ENCODE measurements at regions not wholly inside any gene's neighbourhood (a gene's known extent, or its start where the extent isn't known, plus 50 kb on each side); places are given as distances from the start of the nearest gene placed in this dataset.
A peak's percentile ranks its signal among the peaks of the same experiment; 100 is the strongest.
"Not testable (repeated sequence)": the region's sequence is repeated elsewhere in the genome, so short reads cannot be mapped to it uniquely, and the experiment has no call there.

- no peak for DNase-seq
Measured at GRCh38 chr18:71250191-71250590, 961.3 kb downstream of the SOCS6 start.

DNA sequence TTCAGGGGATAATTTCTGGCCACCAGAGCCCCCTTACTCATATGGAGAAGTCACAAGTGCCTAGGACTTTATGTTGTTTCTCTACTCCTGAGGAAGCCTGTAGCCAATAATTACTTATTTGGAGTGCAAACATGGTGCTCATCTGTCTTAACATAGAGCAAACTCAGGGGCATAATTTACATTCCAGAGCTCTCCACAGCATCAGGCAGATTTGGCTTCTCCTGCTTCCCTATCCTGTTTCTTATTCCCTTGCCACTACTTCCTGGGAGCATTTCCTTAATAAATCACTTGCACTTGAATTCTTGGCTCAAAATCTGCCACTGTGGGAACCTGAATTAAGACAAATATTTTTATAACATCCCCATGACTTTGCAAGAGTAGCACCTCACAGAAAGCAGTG is 960.9 kb downstream of the SOCS6 start:
- DNase-seq, result no peak

GRCh38 chr18:71242981-71243380 is 954.1 kb downstream of the SOCS6 start:
- DNase-seq, result no peak

DNA sequence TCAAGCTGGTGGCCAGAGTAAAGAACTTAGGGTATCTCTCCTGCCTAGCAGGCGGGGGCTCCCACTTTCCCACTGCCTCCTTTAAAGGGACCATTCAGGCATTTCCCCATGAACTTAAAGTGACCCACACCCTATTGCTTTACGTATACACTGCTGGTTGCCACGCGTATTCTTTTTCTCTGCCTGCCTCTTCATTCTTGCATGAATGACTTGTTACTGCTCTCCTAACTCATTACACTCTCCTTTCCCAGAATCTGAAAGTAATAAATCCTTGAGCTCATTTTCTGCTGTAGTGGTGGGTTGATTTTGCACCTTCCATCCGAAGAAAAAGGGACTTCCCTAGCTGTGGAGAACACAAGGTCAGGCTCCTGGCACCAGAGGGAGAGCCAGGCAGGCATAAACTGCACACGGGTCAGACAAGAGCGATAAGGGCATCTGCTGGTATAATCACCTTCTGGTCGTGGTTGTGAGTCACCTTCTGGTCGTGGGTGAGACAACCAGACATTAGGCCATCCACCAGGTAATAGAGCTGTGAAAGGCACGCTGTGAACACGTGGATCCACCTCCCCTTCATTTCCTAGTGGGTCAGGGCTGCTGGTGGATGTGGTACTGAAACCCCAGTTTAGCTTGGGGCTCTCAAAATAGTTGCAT is 950.3 kb downstream of the SOCS6 start:
- DNase-seq, result peak in 1 of 51 donors; percentile 1

- no peak for DNase-seq
Measured at GRCh38 chr18:71237641-71238040, 948.8 kb downstream of the SOCS6 start.

DNA sequence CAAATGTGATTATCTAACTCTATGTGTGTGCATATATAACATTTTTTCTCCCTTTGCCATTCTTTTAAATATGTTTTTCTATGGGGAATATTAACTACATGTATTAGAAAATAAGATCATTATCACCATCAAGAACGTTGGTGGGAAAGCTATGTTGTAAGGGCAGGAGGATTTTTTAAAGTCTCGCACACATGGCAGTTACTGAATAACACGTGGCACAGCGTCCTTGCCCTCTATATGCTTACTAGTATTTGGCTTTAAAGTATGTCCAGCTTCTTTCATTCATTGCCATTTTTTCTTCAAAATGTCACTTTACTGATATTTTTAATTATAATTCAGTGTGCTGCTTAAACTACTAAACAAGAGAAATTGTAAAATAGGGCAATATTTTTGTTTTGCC is 944.3 kb downstream of the SOCS6 start:
- no peak for DNase-seq

DNA sequence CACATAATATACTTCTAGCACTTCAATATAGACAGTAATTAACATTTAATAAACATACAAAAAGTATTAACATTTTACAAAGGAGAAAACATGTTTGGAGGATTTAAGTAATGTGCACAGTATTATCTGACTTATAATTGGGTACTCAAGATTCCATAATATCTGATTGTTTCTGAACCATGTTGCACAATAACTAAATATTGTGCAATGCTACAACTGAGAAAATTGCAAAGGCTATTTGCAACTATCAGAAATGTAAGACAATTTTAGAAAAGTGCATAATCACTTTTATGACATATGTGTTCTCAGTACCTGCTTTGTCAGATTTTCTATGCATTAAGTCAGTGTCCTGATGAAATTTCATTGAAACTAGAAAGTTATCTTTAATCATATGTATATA is 934.6 kb downstream of the SOCS6 start:
- DNase-seq, result no peak

DNA sequence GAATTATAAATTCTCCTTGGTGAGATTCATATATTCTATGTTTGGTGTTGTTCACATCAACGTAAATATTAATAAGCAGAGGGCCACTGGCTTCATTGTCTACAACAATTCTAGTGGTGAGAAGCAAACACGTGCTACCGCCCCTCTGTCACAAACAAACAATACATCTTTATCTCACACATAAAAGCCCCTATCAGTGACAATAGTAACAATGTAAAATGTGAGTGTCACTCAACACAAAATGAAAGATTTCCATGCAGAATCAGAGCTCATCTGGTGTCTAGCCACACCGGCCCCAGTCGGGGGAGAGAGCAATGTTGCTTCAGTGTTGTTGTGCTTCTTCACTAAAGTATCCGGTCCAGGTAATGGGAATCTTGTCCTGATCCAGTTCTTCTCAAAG is 932.6 kb downstream of the SOCS6 start:
- peak in 5 of 51 donors; percentile 2 to 54 (median 21) for DNase-seq

GRCh38 chr18:71212739-71213138 is 923.9 kb downstream of the SOCS6 start:
- DNase-seq, result not testable (repeated sequence)

DNA sequence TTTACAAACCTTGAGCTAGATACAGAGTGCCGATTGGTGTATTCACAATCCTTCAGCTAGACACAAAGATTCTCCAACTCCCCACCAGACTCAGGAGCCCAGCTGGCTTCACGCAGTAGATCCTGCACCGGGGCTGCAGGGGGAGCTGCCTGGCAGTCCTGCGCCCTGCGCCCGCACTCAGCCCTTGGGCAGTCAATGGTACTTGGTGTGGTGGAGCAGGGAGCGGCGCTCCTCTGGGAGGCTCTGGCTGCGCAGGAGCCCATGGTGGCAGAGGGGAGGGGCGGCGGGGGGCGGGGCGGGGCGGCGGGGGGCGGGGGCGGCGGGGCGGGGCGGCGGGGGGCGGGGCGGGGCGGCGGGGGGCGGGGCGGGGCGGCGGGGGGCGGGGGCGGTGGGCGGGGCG is 923.4 kb downstream of the SOCS6 start:
- no peak for DNase-seq

DNA sequence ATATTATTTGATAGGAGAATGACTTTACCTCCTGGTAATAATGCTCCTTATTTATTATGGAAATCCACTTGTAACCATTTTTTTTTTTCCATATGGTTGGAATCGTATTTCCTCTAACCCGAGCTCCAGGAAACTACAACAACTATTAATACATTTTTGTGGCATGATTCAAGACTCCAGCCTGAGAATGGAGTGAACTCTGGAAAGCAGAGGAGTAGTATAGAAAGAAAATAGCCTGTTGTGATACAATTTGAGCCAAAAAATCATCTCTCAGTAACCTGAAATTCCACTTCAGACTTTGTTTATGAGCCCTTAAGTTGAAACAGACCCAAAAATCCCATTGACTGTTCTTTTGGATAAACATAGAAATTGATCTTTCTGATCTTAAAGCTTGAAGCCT is 921.1 kb downstream of the SOCS6 start:
- no peak for DNase-seq

- DNase-seq, result no peak
Measured at GRCh38 chr18:71194438-71194837, 905.6 kb downstream of the SOCS6 start.

DNA sequence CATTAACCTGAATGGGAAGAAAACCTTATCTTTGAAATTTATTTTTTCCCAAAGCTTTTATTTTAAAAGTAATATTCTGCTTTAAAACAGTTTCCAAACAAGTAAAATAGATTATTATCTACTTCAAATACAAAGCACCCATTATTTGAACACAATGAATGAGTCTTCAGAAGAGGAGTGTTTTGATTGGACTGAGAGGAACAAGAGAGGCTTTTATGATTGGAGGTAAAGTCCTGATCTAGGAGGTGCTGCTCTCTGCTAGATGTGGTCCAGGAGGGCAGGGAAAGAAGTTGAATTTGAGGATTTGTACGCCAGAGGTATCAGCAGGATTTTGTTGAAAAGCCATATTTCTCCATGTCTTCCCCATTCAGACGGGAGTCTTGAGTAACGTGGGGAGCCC is 900.7 kb downstream of the SOCS6 start:
- peak in 2 of 51 donors; percentile 5 to 59 for DNase-seq

DNA sequence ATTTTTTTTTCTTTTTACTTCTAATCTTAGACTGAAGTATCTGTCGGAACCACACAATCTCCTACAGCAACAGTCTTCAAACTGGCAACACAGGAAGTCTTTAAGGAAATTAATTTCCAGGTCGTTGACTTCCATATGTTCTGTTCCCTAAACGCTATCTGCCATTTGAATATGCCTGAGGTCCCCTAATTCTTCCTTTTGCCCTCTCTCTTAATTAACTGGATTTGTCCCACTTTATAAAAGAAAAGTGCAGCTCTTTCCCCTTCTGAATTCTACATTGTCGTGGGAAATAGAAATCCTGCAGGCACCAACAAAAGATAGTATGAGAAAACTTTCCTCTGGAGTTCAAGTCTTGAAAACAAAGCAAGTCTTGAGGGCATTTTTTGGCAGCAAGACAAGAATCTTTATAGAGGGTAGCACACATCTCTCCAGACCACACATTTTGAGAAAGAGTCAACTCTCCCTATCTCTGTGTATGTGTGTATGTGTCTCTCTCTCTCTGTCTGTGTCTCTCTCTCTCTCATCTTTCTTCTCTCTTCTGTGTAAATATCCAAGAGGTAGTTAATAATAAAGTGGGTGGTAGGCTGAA is 879.8 kb downstream of the SOCS6 start:
- no peak for DNase-seq

- peak in 19 of 51 donors; percentile 3 to 80 (median 22) for DNase-seq
Measured at GRCh38 chr18:71136487-71136886, 847.6 kb downstream of the SOCS6 start.

- no peak for DNase-seq
Measured at GRCh38 chr18:71134122-71134521, 845.3 kb downstream of the SOCS6 start.

GRCh38 chr18:71131918-71132317 is 843.1 kb downstream of the SOCS6 start:
- DNase-seq, result no peak

DNA sequence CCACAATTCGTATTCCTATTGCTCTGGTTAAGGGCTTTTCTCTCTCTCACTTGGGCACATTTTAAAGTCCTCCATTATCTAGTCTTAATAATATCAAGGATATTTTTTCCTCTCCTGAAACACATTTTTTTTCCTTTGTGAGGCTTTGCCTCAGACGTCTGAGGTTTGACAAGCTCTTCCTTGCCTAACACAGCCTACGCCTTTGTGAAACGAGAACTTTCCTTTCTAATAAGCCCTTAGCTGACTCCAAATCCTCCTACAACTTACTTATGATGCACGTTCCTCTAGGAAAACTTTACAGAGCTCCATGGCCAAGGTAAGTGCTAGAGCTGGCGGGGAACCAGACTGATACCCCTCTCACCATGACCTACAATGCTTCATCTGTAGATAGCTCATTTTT is 841.5 kb downstream of the SOCS6 start:
- no peak for DNase-seq

DNA sequence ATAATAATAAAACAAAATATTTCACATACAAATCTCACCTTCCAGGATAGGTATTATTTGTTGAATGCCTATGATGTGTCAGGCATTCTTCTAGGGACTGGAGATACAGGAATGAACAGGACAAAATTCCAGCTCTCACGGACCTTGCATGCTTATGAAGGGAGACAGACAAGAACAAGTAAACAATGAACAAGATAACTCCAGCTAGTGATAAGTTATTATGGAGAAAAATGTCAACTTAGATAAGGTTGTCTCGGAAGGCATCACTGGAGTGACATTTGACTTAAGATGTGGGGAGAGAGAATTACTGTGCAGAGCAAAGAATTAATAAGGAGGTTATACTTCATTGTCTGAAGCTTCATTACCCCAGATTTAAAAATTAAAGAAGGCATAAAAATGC is 836.7 kb downstream of the SOCS6 start:
- DNase-seq, result no peak

- no peak for DNase-seq
Measured at GRCh38 chr18:71116535-71116934, 827.7 kb downstream of the SOCS6 start.

DNA sequence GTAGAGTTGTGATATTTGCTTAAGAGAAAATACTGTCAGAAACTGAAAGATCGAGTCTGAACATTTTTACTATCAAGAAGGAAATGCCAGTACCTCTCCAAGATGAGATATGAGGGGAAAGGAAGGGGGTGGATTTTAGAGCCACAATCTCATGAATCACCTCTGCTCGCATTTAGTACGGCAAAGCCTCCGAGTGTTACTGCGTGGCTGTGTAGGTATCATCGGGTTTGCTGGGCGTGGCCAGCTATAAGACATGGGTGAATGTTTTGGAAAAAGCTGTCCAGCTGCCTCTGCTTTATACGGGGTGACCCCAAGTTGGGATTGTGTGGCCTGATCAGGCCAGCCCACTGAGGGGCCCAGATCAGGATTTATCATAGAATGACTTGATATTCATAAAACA is 826.4 kb downstream of the SOCS6 start:
- DNase-seq, result no peak

- no peak for DNase-seq
Measured at GRCh38 chr18:71114550-71115210, 825.8 kb downstream of the SOCS6 start.

GRCh38 chr18:71107244-71107643 is 818.4 kb downstream of the SOCS6 start:
- DNase-seq, result no peak

Measured in hypothalamus (tissue), 51 donors.